GM19468 (cell line): ENCODE measurements at regions not wholly inside any gene's neighbourhood (a gene's known extent, or its start where the extent isn't known, plus 50 kb on each side); places are given as distances from the start of the nearest gene placed in this dataset.
"Not testable (repeated sequence)": the region's sequence is repeated elsewhere in the genome, so short reads cannot be mapped to it uniquely, and the experiment has no call there.

ENCODE experiments used
- ATAC-seq: cut with Tn5 transposase; IDR thresholded peaks from one replicate; pipeline ENCODE4 v1.9.1; 2021; ENCODE audit warnings: mild to moderate bottlenecking, moderate library complexity, moderate number of reproducible peaks; ENCODE audit not compliant: unreplicated experiment; ENCODE audit errors: extremely low read depth

GRCh38 chr10:36469585-36469984, 655.8 kb upstream of the ANKRD30A start:
- ATAC-seq = no peak

GRCh38 chr10:36468620-36469019, 656.8 kb upstream of the ANKRD30A start:
- ATAC-seq = no peak

- no peak for ATAC-seq
These were observed 659.6 kb upstream of the ANKRD30A start for GRCh38 chr10:36465604-36466379.

- ATAC-seq = no peak
These were observed 661.1 kb upstream of the ANKRD30A start for GRCh38 chr10:36464291-36464690.

- ATAC-seq = no peak
These were observed 662.0 kb upstream of the ANKRD30A start for GRCh38 chr10:36463390-36463789.

GRCh38 chr10:36462194-36462593, 663.2 kb upstream of the ANKRD30A start:
- no peak for ATAC-seq

- ATAC-seq = not testable (repeated sequence)
These were observed 667.0 kb upstream of the ANKRD30A start for GRCh38 chr10:36458437-36458836.

GRCh38 chr10:36457751-36458150, 667.6 kb upstream of the ANKRD30A start:
- ATAC-seq = no peak

GRCh38 chr10:36455526-36456133, 669.8 kb upstream of the ANKRD30A start:
- ATAC-seq = no peak

- no peak for ATAC-seq
These were observed 672.5 kb upstream of the ANKRD30A start for GRCh38 chr10:36452851-36453250.

- ATAC-seq = no peak
These were observed 673.9 kb upstream of the ANKRD30A start for GRCh38 chr10:36451391-36451970.

- no peak for ATAC-seq
These were observed 675.0 kb upstream of the ANKRD30A start for GRCh38 chr10:36450380-36450779.

- no peak for ATAC-seq
These were observed 676.4 kb upstream of the ANKRD30A start for GRCh38 chr10:36448760-36449691.

- ATAC-seq = no peak
These were observed 678.5 kb upstream of the ANKRD30A start for GRCh38 chr10:36446881-36447280.

- ATAC-seq = no peak
These were observed 682.2 kb upstream of the ANKRD30A start for GRCh38 chr10:36443233-36443632.

GRCh38 chr10:36441557-36441956, 683.8 kb upstream of the ANKRD30A start:
- no peak for ATAC-seq

GRCh38 chr10:36440539-36440938, 684.9 kb upstream of the ANKRD30A start:
- no peak for ATAC-seq

- ATAC-seq = no peak
These were observed 688.0 kb upstream of the ANKRD30A start for GRCh38 chr10:36437367-36437766.

GRCh38 chr10:36428507-36428906, 696.9 kb upstream of the ANKRD30A start:
- no peak for ATAC-seq

- ATAC-seq = no peak
These were observed 700.1 kb upstream of the ANKRD30A start for GRCh38 chr10:36425131-36425797.
